ENCODE measurements at regions not wholly inside any gene's neighbourhood (a gene's known extent, or its start where the extent isn't known, plus 50 kb on each side); places are given as distances from the start of the nearest gene placed in this dataset.

DNA sequence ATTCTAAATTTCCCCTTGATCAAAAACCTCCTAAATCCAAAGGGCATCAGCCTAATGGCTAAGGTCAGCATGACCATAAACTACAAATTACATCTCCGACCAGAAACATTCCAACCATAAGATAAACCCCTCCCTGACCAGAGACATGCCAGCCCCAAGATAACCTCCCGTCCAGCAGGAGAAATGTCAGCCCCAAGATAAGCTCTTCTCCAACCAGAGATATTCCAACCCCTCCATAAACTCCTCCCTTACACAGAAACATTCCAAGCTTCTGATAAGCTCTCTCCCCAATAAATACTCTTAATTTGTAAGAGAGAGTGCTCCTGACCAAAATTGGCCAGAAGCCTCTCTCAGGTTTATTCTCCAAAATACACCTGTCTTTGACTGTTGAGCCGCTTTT, 274.0 kb downstream of the RNF152 start:
- no peak for TF ChIP-seq EZH2 (IDR thresholded peaks at IDR 0.05; ENCODE audit: borderline replicate concordance, low read depth, low read length, severe bottlenecking)
- no peak for ATAC-seq (ENCODE audit: insufficient read depth, low read depth)
- H3K79me2 ChIP-seq (ENCODE audit: insufficient read depth, low read length) = no peaks in the 10 kb centered on the region
- no peaks in the 10 kb centered on the region for H3K27me3 ChIP-seq (ENCODE audit: insufficient read depth, low read length, poor library complexity)
- no peaks in the 10 kb centered on the region for H3K4me1 ChIP-seq (ENCODE audit: insufficient read depth, low read length)
- no peaks in the 10 kb centered on the region for H4K20me1 ChIP-seq (ENCODE audit: insufficient read depth, low read length)
- H3K9me3 ChIP-seq (ENCODE audit: insufficient read depth, low read length, severe bottlenecking) = no peaks in the 10 kb centered on the region
- H3K27ac ChIP-seq (ENCODE audit: low read length) = no peak overlapping the region
- H3K36me3 ChIP-seq (ENCODE audit: insufficient read depth, low read length) = no peaks in the 10 kb centered on the region
- no peak overlapping the region for H3K9ac ChIP-seq (ENCODE audit: low read depth, low read length)
- DNase-seq = no peak
- H3K4me2 ChIP-seq (ENCODE audit: insufficient read depth, low read length) = no peak overlapping the region
- H3K4me3 ChIP-seq (ENCODE audit: low read depth in 1 of 2, low read length in 2 of 2) = no peak overlapping the region
- no peak overlapping the region for H2AFZ ChIP-seq (ENCODE audit: low read depth, low read length)

DNA sequence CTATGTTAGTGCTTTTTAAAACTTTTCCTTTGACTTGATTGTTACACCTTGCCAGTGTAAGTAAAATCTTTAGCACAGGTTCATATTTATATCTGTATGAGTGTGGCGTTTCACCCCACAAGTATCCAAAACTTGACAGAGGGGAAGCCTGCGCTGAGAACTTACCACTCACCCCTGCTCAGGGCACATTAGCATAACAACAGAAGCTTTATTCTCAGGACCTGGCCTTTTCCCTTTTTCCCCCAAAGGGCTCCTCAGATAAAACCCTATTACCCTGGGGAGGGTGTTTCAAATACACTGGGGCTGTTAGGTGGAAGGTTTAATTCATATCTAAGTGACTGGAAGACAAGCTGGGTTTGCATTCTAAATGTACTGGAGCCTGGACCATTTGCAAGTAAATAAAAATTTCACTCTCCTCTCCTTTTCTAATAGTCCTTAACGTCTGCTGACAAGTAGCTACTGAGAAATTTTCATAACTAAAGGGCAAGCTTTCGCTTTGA, 276.6 kb downstream of the RNF152 start:
- Histone ChIP-seq H2AFZ (ENCODE audit: low read depth, low read length) (no peak overlapping the region), H3K9ac (ENCODE audit: low read depth, low read length) (no peak overlapping the region), H3K79me2 (ENCODE audit: insufficient read depth, low read length) (no peaks in the 10 kb centered on the region), H4K20me1 (ENCODE audit: insufficient read depth, low read length) (no peaks in the 10 kb centered on the region), H3K4me2 (ENCODE audit: insufficient read depth, low read length) (no peak overlapping the region), H3K27me3 (ENCODE audit: insufficient read depth, low read length, poor library complexity) (no peaks in the 10 kb centered on the region), H3K27ac (ENCODE audit: low read length) (no peak overlapping the region), H3K9me3 (ENCODE audit: insufficient read depth, low read length, severe bottlenecking) (no peaks in the 10 kb centered on the region), H3K36me3 (ENCODE audit: insufficient read depth, low read length) (no peaks in the 10 kb centered on the region), H3K4me3 (ENCODE audit: low read depth in 1 of 2, low read length in 2 of 2) (no peak overlapping the region), H3K4me1 (ENCODE audit: insufficient read depth, low read length) (no peaks in the 10 kb centered on the region)
- DNase-seq = no peak
- TF ChIP-seq, protein P1, sequence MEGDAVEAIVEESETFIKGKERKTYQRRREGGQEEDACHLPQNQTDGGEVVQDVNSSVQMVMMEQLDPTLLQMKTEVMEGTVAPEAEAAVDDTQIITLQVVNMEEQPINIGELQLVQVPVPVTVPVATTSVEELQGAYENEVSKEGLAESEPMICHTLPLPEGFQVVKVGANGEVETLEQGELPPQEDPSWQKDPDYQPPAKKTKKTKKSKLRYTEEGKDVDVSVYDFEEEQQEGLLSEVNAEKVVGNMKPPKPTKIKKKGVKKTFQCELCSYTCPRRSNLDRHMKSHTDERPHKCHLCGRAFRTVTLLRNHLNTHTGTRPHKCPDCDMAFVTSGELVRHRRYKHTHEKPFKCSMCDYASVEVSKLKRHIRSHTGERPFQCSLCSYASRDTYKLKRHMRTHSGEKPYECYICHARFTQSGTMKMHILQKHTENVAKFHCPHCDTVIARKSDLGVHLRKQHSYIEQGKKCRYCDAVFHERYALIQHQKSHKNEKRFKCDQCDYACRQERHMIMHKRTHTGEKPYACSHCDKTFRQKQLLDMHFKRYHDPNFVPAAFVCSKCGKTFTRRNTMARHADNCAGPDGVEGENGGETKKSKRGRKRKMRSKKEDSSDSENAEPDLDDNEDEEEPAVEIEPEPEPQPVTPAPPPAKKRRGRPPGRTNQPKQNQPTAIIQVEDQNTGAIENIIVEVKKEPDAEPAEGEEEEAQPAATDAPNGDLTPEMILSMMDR (IDR thresholded peaks at IDR 0.05; ENCODE audit: borderline replicate concordance, extremely low read depth, low read length, poor library complexity, severe bottlenecking) = no peak
- TF ChIP-seq EZH2 (IDR thresholded peaks at IDR 0.05; ENCODE audit: borderline replicate concordance, low read depth, low read length, severe bottlenecking) = no peak
- no peak for ATAC-seq (ENCODE audit: insufficient read depth, low read depth)

DNA sequence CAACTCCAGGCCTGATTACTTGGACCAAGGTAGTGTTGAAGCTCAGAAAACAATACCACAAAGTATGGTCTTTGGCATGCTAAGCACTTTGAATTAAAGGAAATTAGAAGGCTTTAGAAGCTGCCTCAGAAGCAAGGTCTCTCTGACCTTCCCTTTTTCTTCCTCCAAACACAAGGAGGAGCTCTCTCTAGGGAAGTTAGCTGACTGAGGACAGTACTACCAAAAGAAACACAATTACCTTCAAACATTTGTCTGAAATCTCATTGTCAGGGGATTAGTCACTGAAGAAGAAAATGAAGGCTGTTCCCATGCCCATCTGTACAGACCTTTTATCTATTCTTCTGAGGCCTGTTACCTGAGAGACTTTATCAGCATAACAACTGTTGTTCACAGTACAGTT, 279.3 kb downstream of the CDH20 start:
- H3K27me3 ChIP-seq (ENCODE audit: insufficient read depth, low read length, poor library complexity) = peaks cover 5% of the 10 kb centered on the region
- H3K27ac ChIP-seq (ENCODE audit: low read length) = no peak overlapping the region
- no peaks in the 10 kb centered on the region for H3K4me1 ChIP-seq (ENCODE audit: insufficient read depth, low read length)
- no peak overlapping the region for H3K9ac ChIP-seq (ENCODE audit: low read depth, low read length)
- ATAC-seq (ENCODE audit: insufficient read depth, low read depth) = no peak
- no peaks in the 10 kb centered on the region for H4K20me1 ChIP-seq (ENCODE audit: insufficient read depth, low read length)
- H3K9me3 ChIP-seq (ENCODE audit: insufficient read depth, low read length, severe bottlenecking) = no peaks in the 10 kb centered on the region
- no peak overlapping the region for H3K4me3 ChIP-seq (ENCODE audit: low read depth in 1 of 2, low read length in 2 of 2)
- no peak overlapping the region for H3K4me2 ChIP-seq (ENCODE audit: insufficient read depth, low read length)
- TF ChIP-seq, protein P1 (IDR thresholded peaks at IDR 0.05; ENCODE audit: borderline replicate concordance, extremely low read depth, low read length, poor library complexity, severe bottlenecking) = peak; percentile 29
- no peak for TF ChIP-seq EZH2 (IDR thresholded peaks at IDR 0.05; ENCODE audit: borderline replicate concordance, low read depth, low read length, severe bottlenecking)
- H2AFZ ChIP-seq (ENCODE audit: low read depth, low read length) = no peak overlapping the region
- H3K36me3 ChIP-seq (ENCODE audit: insufficient read depth, low read length) = no peaks in the 10 kb centered on the region
- no peak for DNase-seq
- H3K79me2 ChIP-seq (ENCODE audit: insufficient read depth, low read length) = no peaks in the 10 kb centered on the region

DNA sequence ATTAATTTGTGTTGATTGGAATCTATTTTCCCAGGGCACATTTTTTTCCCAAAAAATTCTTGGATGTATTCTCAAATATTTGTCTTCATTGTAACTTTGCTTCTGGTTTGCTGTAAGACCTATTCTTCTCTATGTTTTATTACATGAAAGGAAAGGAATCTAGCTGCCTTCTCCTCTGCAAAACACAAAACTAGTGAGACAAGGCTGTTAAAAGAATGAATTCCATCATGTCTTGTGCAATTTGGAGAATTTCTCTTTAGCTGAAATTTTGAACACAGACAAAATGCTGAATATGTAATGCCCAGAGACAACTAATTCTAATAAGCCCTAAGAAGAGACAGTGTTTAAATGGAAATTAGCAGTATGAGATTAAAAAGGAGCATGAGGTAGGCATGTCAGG, 275.9 kb downstream of the CDH20 start:
- no peaks in the 10 kb centered on the region for H3K79me2 ChIP-seq (ENCODE audit: insufficient read depth, low read length)
- H3K4me3 ChIP-seq (ENCODE audit: low read depth in 1 of 2, low read length in 2 of 2) = no peak overlapping the region
- H3K9me3 ChIP-seq (ENCODE audit: insufficient read depth, low read length, severe bottlenecking) = no peaks in the 10 kb centered on the region
- no peaks in the 10 kb centered on the region for H4K20me1 ChIP-seq (ENCODE audit: insufficient read depth, low read length)
- H3K9ac ChIP-seq (ENCODE audit: low read depth, low read length) = no peak overlapping the region
- H3K27ac ChIP-seq (ENCODE audit: low read length) = no peak overlapping the region
- H3K4me1 ChIP-seq (ENCODE audit: insufficient read depth, low read length) = no peaks in the 10 kb centered on the region
- ATAC-seq (ENCODE audit: insufficient read depth, low read depth) (no peak), DNase-seq (no peak)
- peaks cover 5% of the 10 kb centered on the region for H3K27me3 ChIP-seq (ENCODE audit: insufficient read depth, low read length, poor library complexity)
- no peak overlapping the region for H3K4me2 ChIP-seq (ENCODE audit: insufficient read depth, low read length)
- no peak overlapping the region for H2AFZ ChIP-seq (ENCODE audit: low read depth, low read length)
- no peak for TF ChIP-seq EZH2 (IDR thresholded peaks at IDR 0.05; ENCODE audit: borderline replicate concordance, low read depth, low read length, severe bottlenecking)
- TF ChIP-seq, protein P1 (IDR thresholded peaks at IDR 0.05; ENCODE audit: borderline replicate concordance, extremely low read depth, low read length, poor library complexity, severe bottlenecking) = no peak
- no peaks in the 10 kb centered on the region for H3K36me3 ChIP-seq (ENCODE audit: insufficient read depth, low read length)

All from DND-41 (cell line).